ENCODE measurements at regions not wholly inside any gene's neighbourhood (a gene's known extent, or its start where the extent isn't known, plus 50 kb on each side); places are given as distances from the start of the nearest gene placed in this dataset.
"Not testable (repeated sequence)": the region's sequence is repeated elsewhere in the genome, so short reads cannot be mapped to it uniquely, and the experiment has no call there.

- in situ Hi-C loops (cut with HindIII; ENCODE audit: low pct_ligation_motif_present, low pct_unique_long_range_greater_than_20kb, low sequenced_read_pairs): no loop called here
- peak; percentile 8 for DNase-seq
Measured at GRCh38 chr14:22265319-22266141, 323.5 kb downstream of the DAD1 start.

GRCh38 chr14:22264759-22265158, 324.3 kb downstream of the DAD1 start:
- DNase-seq: no peak
- in situ Hi-C loops (cut with HindIII; ENCODE audit: low pct_ligation_motif_present, low pct_unique_long_range_greater_than_20kb, low sequenced_read_pairs): no loop called here

DNA sequence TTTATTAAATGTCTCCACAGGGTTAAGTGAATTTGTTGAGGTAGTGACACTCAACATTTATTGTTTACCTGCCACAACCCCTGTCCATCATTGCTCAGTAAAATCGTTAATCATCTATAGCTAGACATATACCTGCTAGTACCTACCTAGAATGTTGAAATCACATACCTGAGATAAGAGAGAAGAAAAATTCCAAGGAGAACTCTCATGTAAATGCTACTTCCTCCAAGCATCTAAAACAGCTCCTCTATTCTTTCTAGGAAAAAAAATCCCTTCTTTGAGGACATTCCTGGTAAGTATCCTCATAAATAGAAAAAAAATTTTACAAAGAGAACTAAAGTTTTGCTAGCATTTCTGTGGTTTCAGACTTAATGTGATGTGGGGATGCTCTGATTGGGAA, 325.1 kb downstream of the DAD1 start:
- in situ Hi-C loops (cut with HindIII; ENCODE audit: low pct_ligation_motif_present, low pct_unique_long_range_greater_than_20kb, low sequenced_read_pairs): no loop called here
- DNase-seq: no peak

- in situ Hi-C loops (cut with HindIII; ENCODE audit: low pct_ligation_motif_present, low pct_unique_long_range_greater_than_20kb, low sequenced_read_pairs): no loop called here
- DNase-seq: no peak
Measured at GRCh38 chr14:22262881-22263280, 326.1 kb downstream of the DAD1 start.

GRCh38 chr14:22255017-22255950, 333.7 kb downstream of the DAD1 start:
- in situ Hi-C loops (cut with HindIII; ENCODE audit: low pct_ligation_motif_present, low pct_unique_long_range_greater_than_20kb, low sequenced_read_pairs): no loop called here
- no peak for DNase-seq

DNA sequence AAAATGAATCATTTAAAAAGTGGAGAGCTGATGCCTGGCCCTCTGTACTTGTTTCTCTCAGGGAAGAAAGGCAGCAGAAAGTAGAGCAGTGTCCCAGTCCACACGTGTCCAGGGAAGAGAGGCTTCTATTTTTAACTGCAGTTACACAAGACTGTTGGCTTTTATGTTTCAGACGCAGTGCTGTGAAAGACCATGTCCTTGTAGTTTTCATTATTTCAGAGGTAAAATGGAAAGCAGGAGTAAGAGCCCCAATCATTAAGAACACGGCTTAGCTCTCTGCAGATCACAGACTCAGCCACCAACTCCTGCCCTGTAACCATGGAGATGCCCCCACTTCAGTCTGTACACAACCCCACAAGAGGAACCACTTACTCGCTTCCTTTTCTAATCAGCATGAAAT, 336.3 kb downstream of the DAD1 start:
- in situ Hi-C loops (cut with HindIII; ENCODE audit: low pct_ligation_motif_present, low pct_unique_long_range_greater_than_20kb, low sequenced_read_pairs): no loop called here
- DNase-seq: no peak

DNA sequence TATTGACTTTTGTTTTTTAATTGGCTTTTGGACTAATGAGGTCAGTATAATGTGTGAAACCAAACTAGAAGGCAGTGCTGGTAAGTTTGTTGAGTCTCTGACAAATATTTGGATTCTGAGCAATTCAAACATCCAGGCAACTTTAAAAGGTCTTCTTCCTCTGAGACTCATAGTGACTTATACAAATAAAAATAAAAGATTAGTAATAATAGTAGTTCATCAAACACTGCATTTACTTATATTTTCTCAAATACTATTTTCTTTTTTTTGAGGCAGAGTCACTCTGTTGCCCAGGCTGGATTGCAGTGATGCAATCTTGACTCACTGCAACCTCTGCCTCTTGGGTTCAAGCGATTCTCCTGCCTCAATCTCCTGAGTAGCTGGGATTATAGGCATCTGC, 337.9 kb downstream of the DAD1 start:
- DNase-seq: no peak
- in situ Hi-C loops (cut with HindIII; ENCODE audit: low pct_ligation_motif_present, low pct_unique_long_range_greater_than_20kb, low sequenced_read_pairs): no loop called here

GRCh38 chr14:22249770-22250169, 339.3 kb downstream of the DAD1 start:
- DNase-seq: no peak
- in situ Hi-C loops (cut with HindIII; ENCODE audit: low pct_ligation_motif_present, low pct_unique_long_range_greater_than_20kb, low sequenced_read_pairs): no loop called here

DNA sequence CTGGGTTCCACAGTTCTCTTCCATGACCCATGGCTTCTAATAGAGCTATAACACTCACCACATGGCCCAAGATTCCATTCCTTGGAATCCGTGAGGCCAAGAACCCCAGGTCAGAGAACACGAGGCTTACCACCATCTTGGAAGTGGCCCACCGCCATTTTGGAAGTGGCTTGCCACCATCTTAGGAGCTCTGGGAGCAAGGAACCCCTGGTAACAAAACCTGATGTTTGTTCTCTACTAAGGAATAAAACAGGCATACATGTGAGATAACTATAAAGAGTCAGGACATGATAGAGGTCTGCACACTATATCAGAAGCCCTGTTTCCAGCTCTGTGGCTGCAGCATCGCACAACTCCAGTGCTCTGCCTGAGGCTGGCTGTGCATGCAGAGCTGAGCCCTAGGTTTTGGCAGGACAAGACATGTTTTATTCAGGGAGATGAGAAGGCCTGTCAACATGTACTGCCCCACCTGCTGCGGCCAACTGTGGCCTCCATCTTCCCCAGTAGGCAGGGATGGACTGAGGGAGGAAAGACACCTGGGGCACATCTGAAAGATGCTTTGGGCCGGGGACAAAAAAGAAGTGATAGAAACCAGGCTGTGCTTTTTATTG, 344.9 kb downstream of the DAD1 start:
- DNase-seq: no peak

DNA sequence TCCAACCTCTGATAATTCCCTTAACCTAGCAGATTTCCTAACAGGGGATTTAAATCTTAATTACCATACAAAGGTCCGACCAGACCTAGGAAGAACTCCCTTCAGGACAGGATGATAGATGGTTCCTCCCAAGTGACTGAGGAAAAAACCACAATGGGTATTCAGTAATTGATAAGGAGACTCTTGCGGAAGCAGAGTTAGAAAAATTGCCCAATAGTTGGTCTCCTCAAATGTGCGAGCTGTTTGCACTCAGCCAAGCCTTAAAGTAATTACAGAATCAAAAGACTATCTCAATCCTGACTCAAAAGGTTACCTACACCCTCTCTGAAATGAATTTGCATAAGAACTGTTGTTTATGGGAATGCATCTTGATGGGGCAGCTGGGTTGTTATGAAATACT, 350.7 kb downstream of the DAD1 start:
- in situ Hi-C loops (cut with HindIII; ENCODE audit: low pct_ligation_motif_present, low pct_unique_long_range_greater_than_20kb, low sequenced_read_pairs): not testable (repeated sequence)

More for the DNA sequence above, 344.9 kb downstream of the DAD1 start:
- in situ Hi-C loops (cut with HindIII; ENCODE audit: low pct_ligation_motif_present, low pct_unique_long_range_greater_than_20kb, low sequenced_read_pairs): no loop called here

DNA sequence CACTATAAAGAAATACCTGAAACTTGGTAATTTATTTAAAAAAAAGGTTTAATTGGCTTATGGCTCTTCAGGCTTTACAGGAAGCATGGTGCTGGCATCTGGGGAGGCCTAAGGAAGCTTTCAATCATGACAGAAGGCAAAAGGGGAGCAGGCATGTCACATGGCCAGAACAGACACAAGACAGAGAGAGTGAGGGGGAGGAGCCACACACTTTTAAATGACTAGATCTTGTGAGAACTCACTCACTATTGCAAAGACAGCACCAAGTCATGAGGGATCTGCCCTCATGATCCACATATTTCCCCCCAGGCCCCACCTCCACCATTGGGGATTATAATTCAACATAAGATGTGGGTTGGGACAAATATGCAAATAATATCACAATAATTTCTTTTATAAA, 355.6 kb downstream of the DAD1 start:
- in situ Hi-C loops (cut with HindIII; ENCODE audit: low pct_ligation_motif_present, low pct_unique_long_range_greater_than_20kb, low sequenced_read_pairs): no loop called here
- no peak for DNase-seq

More for the DNA sequence above, 350.7 kb downstream of the DAD1 start:
- not testable (repeated sequence) for DNase-seq

DNA sequence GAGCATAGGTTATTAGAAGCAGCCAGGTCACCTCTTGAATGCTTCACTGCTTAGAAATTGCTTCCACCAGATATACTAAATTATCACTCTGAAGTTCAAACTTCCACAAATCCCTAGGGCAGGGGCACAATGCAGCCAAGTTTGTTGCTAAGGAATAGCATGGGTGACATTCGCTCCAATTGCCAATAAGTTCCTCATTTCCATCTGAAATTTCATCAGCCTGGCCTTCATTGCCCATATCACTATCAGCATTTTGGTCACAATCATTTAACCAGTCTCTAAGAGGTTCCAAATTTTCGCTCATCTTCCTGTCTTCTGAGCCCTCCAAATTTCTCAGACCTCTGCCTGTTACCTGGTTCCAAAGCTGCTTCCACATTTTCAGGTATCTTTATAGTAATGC, 356.1 kb downstream of the DAD1 start:
- no peak for DNase-seq
- in situ Hi-C loops (cut with HindIII; ENCODE audit: low pct_ligation_motif_present, low pct_unique_long_range_greater_than_20kb, low sequenced_read_pairs): no loop called here

DNA sequence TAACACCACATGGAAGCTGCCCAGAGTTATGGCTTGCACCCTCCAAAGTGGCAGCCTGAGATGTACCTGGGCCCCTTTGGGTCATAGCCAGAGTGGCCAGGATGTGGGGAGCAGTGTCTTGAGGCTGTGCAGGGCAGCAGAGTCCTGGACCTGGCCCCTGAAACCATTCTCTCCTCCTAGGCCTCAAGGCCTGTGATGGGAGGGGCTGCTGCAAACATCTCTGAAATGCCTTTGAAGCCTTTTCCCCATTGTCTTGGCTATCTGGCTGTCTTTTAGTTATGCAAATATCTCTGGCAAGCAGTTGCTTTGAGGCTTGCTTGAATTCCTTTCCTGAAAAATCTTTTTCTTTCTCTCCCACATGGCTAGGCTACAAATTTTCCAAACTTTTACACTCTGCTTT, 356.5 kb downstream of the DAD1 start:
- DNase-seq: no peak
- in situ Hi-C loops (cut with HindIII; ENCODE audit: low pct_ligation_motif_present, low pct_unique_long_range_greater_than_20kb, low sequenced_read_pairs): no loop called here

GRCh38 chr14:22231018-22231417, 358.0 kb downstream of the DAD1 start:
- no peak for DNase-seq
- in situ Hi-C loops (cut with HindIII; ENCODE audit: low pct_ligation_motif_present, low pct_unique_long_range_greater_than_20kb, low sequenced_read_pairs): no loop called here

GRCh38 chr14:22230517-22230916, 358.5 kb downstream of the DAD1 start:
- DNase-seq: no peak

DNA sequence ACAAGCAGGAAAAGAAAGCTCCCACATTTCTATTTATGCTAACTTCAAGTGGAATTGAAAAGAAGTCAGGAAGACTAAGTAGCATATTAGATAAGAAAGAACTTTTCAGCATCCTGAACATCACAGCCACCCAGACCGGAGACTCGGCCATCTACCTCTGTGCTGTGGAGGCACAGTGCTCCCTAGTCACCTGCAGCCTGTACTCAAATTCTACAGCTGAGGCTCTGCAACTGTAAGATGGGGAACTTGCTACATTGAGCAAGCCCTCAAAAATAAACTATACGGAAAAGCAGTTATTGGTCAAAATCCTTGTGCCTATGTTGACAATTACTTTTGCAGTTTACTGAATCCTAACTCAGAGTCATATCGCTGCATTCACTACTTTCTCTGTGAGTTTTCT, 361.9 kb downstream of the DAD1 start:
- DNase-seq: no peak
- in situ Hi-C loops (cut with HindIII; ENCODE audit: low pct_ligation_motif_present, low pct_unique_long_range_greater_than_20kb, low sequenced_read_pairs): no loop called here

More at GRCh38 chr14:22230517-22230916, 358.5 kb downstream of the DAD1 start:
- in situ Hi-C loops (cut with HindIII; ENCODE audit: low pct_ligation_motif_present, low pct_unique_long_range_greater_than_20kb, low sequenced_read_pairs): no loop called here

GRCh38 chr14:22226381-22226780, 362.6 kb downstream of the DAD1 start:
- in situ Hi-C loops (cut with HindIII; ENCODE audit: low pct_ligation_motif_present, low pct_unique_long_range_greater_than_20kb, low sequenced_read_pairs): no loop called here
- peak; percentile 20 for DNase-seq

DNA sequence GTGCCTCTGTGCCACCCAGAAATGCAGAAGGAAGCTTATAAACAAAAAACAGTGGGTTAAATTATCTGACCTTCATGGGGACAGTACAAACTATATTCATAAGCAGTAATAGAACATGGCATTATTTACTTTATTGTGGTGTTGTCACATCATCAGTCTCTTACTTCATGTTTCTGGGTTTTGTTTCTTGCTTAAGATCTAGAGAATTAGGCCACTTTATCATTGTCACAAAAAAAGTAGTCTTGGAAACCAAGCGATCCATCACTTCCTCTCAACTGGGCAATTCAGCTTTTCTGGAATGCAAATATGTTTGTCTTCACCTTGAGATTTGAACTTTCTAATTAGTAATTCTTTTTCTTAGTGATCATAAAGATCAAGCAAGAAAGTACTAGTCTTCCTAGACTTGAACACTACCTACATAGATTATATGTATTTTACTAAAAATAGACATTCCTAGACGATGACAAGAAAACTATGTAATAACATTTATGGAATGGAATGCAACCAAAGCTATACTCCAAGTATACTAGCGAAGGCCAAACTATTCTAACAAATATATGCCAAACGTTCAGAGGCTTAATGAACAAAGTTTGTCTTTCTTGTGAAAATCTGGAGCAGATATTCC, 363.4 kb downstream of the DAD1 start:
- DNase-seq: no peak
- in situ Hi-C loops (cut with HindIII; ENCODE audit: low pct_ligation_motif_present, low pct_unique_long_range_greater_than_20kb, low sequenced_read_pairs): no loop called here

DNA sequence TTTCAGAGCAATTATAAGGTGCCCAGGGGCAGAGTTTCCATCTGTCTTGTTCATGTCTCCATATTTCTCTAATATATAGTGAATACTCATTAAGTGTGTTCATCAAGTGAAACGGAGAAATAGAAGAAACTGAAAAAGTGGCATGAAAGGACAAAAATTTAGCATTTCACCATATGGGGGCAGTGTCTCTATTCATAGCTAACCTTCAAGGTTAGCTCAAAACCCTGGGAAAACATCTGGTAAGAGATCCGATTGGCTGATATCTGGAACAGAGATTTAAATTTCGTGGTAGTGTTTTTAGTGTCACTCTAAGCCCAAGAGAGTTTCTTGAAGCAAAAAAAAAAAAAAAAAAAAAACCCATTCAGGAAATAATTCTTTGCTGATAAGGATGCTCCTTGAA, 367.5 kb downstream of the DAD1 start:
- in situ Hi-C loops (cut with HindIII; ENCODE audit: low pct_ligation_motif_present, low pct_unique_long_range_greater_than_20kb, low sequenced_read_pairs): no loop called here
- DNase-seq: peak; percentile 31
